GM23338 (cell line): ENCODE measurements at regions not wholly inside any gene's neighbourhood (a gene's known extent, or its start where the extent isn't known, plus 50 kb on each side); places are given as distances from the start of the nearest gene placed in this dataset.

Experiments used
- ATAC-seq: fragments of 200-7000 bp; cut with Tn5 transposase; 3 replicates; pipeline ENCODE4 v1.9.1; 2020
- DNase-seq: peaks from one replicate; pipeline ENCODE4 v3.0.0-alpha.2; 2015; ENCODE audit warnings: low spot score
- H2AFZ ChIP-seq: fragments of 200-600 bp; sonication (generic); 2 replicates; pipeline ENCODE4 v1.8.0; 2016; ENCODE audit warnings: antibody characterized with exemption, mild to moderate bottlenecking, moderate library complexity
- H3F3A ChIP-seq: fragments of 200-600 bp; sonication (generic); replicated peaks from 2 replicates; pipeline ENCODE4 v1.8.0; 2017; ENCODE audit warnings: antibody characterized with exemption, mixed run types, low read depth
- H3K27ac ChIP-seq: fragments of 200-600 bp; sonication (generic); 2 replicates; pipeline ENCODE4 v1.6.1; 2016; ENCODE audit warnings: low read depth
- H3K27me3 ChIP-seq: fragments of 200-600 bp; sonication (generic); 2 replicates; pipeline ENCODE4 v1.8.0; 2016; ENCODE audit warnings: mild to moderate bottlenecking, mixed run types, moderate library complexity; ENCODE audit not compliant: insufficient read depth
- H3K36me3 ChIP-seq: fragments of 200-600 bp; sonication (generic); 2 replicates; pipeline ENCODE4 v1.8.0; 2016; ENCODE audit warnings: mild to moderate bottlenecking; ENCODE audit not compliant: insufficient read depth
- H3K4me1 ChIP-seq: fragments of 200-600 bp; sonication (generic); 2 replicates; pipeline ENCODE4 v1.8.0; 2016; ENCODE audit warnings: mild to moderate bottlenecking, moderate library complexity; ENCODE audit not compliant: insufficient read depth
- H3K4me2 ChIP-seq: fragments of 200-600 bp; sonication (generic); 2 replicates; pipeline ENCODE4 v1.7.1; 2017; ENCODE audit warnings: mixed run types
- H3K4me3 ChIP-seq: fragments of 200-600 bp; sonication (generic); 2 replicates; pipeline ENCODE4 v1.6.1; 2016; ENCODE audit warnings: mixed run types
- H3K79me2 ChIP-seq: fragments of 200-600 bp; sonication (generic); replicated peaks from 2 replicates; pipeline ENCODE4 v1.8.0; 2017; ENCODE audit warnings: mild to moderate bottlenecking; ENCODE audit not compliant: insufficient read depth
- H3K9me2 ChIP-seq: fragments of 200-600 bp; sonication (generic); 2 replicates; pipeline ENCODE4 v1.8.0; 2017; ENCODE audit not compliant: insufficient read depth
- H4K20me1 ChIP-seq: fragments of 200-600 bp; sonication (generic); replicated peaks from 2 replicates; pipeline ENCODE4 v1.8.0; 2017; ENCODE audit warnings: mild to moderate bottlenecking; ENCODE audit not compliant: insufficient read depth
- H3K27ac Mint-ChIP-seq: 2 replicates; pipeline ENCODE4 v1.8.0; 2020; ENCODE audit warnings: inconsistent platforms, mild to moderate bottlenecking, moderate library complexity, mixed read lengths
- H3K27me3 Mint-ChIP-seq: 3 replicates; pipeline ENCODE4 v1.8.0; 2022; ENCODE audit warnings: low read depth, mild to moderate bottlenecking, moderate library complexity, mixed read lengths, inconsistent platforms; ENCODE audit not compliant: insufficient read depth, poor library complexity
- H3K36me3 Mint-ChIP-seq: 3 replicates; pipeline ENCODE4 v1.8.0; 2021; ENCODE audit warnings: low read depth, mild to moderate bottlenecking, inconsistent platforms, moderate library complexity, mixed read lengths
- H3K4me1 Mint-ChIP-seq: 3 replicates; pipeline ENCODE4 v1.8.0; 2020; ENCODE audit warnings: mild to moderate bottlenecking, inconsistent platforms, mixed read lengths
- H3K4me3 Mint-ChIP-seq: 3 replicates; pipeline ENCODE4 v1.8.0; 2021; ENCODE audit warnings: moderate library complexity, mild to moderate bottlenecking, inconsistent platforms, mixed read lengths
- H3K9me3 Mint-ChIP-seq: 3 replicates; pipeline ENCODE4 v1.8.0; 2020; ENCODE audit warnings: moderate library complexity, mild to moderate bottlenecking, inconsistent platforms, mixed read lengths
- CREB1 ChIP-seq: fragments of 250-450 bp; sonication (Bioruptor Pico); IDR thresholded peaks from 2 replicates; pipeline ENCODE4 v1.5.0; 2020; ENCODE audit warnings: low read depth, mild to moderate bottlenecking, moderate library complexity
- EZH2 ChIP-seq: fragments of 200-600 bp; sonication (generic); IDR thresholded peaks from one replicate; pipeline ENCODE4 v1.8.0; 2017; ENCODE audit warnings: antibody characterized with exemption, mild to moderate bottlenecking, low read depth; ENCODE audit not compliant: unreplicated experiment
- EZH2phosphoT487 ChIP-seq: fragments of 200-600 bp; sonication (generic); IDR thresholded peaks from one replicate; pipeline ENCODE4 v1.8.1; 2018; ENCODE audit warnings: antibody characterized with exemption; ENCODE audit not compliant: unreplicated experiment
- JUNB ChIP-seq: IDR thresholded peaks from one replicate; pipeline ENCODE4 v1.6.1; 2016; ENCODE audit warnings: antibody characterized with exemption; ENCODE audit not compliant: unreplicated experiment
- NANOG ChIP-seq: IDR thresholded peaks from 2 replicates; pipeline ENCODE4 v1.6.1; 2016; ENCODE audit warnings: antibody characterized with exemption, borderline replicate concordance
- POLR2AphosphoS5 ChIP-seq: IDR thresholded peaks from 2 replicates; pipeline ENCODE4 v1.6.1; 2016; ENCODE audit warnings: antibody characterized with exemption, low read depth
- STAT1 ChIP-seq: IDR thresholded peaks from one replicate; pipeline ENCODE4 v1.6.1; 2016; ENCODE audit warnings: antibody characterized with exemption; ENCODE audit not compliant: unreplicated experiment
- ZNF114 ChIP-seq: fragments of 250-450 bp; sonication (Bioruptor Pico); IDR thresholded peaks from 2 replicates; pipeline ENCODE4 v1.5.0; 2020; ENCODE audit warnings: mild to moderate bottlenecking, moderate library complexity
- ZNF331 ChIP-seq: fragments of 250-450 bp; sonication (Bioruptor Pico); IDR thresholded peaks from 2 replicates; pipeline ENCODE4 v1.5.0; 2020; ENCODE audit warnings: low read depth, mild to moderate bottlenecking, moderate library complexity
- TF ChIP-seq, protein P1 (sequence below): IDR thresholded peaks from one replicate; pipeline ENCODE4 v1.6.1; 2018; ENCODE audit warnings: antibody characterized with exemption; ENCODE audit not compliant: unreplicated experiment
- TF ChIP-seq, protein P2 (sequence below): fragments of 250-450 bp; sonication (Bioruptor Pico); IDR thresholded peaks from 2 replicates; pipeline ENCODE4 v1.5.0; 2020; ENCODE audit warnings: mild to moderate bottlenecking, moderate library complexity
- TF ChIP-seq, protein P3 (sequence below), 2 experiments: fragments of 200-600 bp in 1 of 2; sonication (generic) in 1 of 2; conservative IDR thresholded peaks; 2 replicates each; pipeline versions ENCODE4 v1.5.1 to v1.6.1; 2016 to 2017; ENCODE audit warnings: antibody characterized with exemption in 2 of 2, low read depth in 2 of 2, mild to moderate bottlenecking in 2 of 2, moderate library complexity in 1 of 2
- TF ChIP-seq, protein P4 (sequence below): IDR thresholded peaks from 2 replicates; pipeline ENCODE4 v1.6.1; 2016; ENCODE audit warnings: antibody characterized with exemption

- no peak for TF ChIP-seq NANOG
- TF ChIP-seq POLR2AphosphoS5, result no peak
- no peak for TF ChIP-seq JUNB
- TF ChIP-seq CREB1 (CRISPR knock-in tag), result no peak
Measured at GRCh38 chr10:34015700-34016099, 681.2 kb upstream of the NRP1 start (continued).

GRCh38 chr10:34013235-34013634, 678.8 kb upstream of the NRP1 start:
- TF ChIP-seq, protein P1, sequence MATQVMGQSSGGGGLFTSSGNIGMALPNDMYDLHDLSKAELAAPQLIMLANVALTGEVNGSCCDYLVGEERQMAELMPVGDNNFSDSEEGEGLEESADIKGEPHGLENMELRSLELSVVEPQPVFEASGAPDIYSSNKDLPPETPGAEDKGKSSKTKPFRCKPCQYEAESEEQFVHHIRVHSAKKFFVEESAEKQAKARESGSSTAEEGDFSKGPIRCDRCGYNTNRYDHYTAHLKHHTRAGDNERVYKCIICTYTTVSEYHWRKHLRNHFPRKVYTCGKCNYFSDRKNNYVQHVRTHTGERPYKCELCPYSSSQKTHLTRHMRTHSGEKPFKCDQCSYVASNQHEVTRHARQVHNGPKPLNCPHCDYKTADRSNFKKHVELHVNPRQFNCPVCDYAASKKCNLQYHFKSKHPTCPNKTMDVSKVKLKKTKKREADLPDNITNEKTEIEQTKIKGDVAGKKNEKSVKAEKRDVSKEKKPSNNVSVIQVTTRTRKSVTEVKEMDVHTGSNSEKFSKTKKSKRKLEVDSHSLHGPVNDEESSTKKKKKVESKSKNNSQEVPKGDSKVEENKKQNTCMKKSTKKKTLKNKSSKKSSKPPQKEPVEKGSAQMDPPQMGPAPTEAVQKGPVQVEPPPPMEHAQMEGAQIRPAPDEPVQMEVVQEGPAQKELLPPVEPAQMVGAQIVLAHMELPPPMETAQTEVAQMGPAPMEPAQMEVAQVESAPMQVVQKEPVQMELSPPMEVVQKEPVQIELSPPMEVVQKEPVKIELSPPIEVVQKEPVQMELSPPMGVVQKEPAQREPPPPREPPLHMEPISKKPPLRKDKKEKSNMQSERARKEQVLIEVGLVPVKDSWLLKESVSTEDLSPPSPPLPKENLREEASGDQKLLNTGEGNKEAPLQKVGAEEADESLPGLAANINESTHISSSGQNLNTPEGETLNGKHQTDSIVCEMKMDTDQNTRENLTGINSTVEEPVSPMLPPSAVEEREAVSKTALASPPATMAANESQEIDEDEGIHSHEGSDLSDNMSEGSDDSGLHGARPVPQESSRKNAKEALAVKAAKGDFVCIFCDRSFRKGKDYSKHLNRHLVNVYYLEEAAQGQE, result no peak
- TF ChIP-seq ZNF114, result no peak
- TF ChIP-seq ZNF331 (CRISPR knock-in tag), result no peak
- TF ChIP-seq EZH2, result no peak
- TF ChIP-seq, protein P2, sequence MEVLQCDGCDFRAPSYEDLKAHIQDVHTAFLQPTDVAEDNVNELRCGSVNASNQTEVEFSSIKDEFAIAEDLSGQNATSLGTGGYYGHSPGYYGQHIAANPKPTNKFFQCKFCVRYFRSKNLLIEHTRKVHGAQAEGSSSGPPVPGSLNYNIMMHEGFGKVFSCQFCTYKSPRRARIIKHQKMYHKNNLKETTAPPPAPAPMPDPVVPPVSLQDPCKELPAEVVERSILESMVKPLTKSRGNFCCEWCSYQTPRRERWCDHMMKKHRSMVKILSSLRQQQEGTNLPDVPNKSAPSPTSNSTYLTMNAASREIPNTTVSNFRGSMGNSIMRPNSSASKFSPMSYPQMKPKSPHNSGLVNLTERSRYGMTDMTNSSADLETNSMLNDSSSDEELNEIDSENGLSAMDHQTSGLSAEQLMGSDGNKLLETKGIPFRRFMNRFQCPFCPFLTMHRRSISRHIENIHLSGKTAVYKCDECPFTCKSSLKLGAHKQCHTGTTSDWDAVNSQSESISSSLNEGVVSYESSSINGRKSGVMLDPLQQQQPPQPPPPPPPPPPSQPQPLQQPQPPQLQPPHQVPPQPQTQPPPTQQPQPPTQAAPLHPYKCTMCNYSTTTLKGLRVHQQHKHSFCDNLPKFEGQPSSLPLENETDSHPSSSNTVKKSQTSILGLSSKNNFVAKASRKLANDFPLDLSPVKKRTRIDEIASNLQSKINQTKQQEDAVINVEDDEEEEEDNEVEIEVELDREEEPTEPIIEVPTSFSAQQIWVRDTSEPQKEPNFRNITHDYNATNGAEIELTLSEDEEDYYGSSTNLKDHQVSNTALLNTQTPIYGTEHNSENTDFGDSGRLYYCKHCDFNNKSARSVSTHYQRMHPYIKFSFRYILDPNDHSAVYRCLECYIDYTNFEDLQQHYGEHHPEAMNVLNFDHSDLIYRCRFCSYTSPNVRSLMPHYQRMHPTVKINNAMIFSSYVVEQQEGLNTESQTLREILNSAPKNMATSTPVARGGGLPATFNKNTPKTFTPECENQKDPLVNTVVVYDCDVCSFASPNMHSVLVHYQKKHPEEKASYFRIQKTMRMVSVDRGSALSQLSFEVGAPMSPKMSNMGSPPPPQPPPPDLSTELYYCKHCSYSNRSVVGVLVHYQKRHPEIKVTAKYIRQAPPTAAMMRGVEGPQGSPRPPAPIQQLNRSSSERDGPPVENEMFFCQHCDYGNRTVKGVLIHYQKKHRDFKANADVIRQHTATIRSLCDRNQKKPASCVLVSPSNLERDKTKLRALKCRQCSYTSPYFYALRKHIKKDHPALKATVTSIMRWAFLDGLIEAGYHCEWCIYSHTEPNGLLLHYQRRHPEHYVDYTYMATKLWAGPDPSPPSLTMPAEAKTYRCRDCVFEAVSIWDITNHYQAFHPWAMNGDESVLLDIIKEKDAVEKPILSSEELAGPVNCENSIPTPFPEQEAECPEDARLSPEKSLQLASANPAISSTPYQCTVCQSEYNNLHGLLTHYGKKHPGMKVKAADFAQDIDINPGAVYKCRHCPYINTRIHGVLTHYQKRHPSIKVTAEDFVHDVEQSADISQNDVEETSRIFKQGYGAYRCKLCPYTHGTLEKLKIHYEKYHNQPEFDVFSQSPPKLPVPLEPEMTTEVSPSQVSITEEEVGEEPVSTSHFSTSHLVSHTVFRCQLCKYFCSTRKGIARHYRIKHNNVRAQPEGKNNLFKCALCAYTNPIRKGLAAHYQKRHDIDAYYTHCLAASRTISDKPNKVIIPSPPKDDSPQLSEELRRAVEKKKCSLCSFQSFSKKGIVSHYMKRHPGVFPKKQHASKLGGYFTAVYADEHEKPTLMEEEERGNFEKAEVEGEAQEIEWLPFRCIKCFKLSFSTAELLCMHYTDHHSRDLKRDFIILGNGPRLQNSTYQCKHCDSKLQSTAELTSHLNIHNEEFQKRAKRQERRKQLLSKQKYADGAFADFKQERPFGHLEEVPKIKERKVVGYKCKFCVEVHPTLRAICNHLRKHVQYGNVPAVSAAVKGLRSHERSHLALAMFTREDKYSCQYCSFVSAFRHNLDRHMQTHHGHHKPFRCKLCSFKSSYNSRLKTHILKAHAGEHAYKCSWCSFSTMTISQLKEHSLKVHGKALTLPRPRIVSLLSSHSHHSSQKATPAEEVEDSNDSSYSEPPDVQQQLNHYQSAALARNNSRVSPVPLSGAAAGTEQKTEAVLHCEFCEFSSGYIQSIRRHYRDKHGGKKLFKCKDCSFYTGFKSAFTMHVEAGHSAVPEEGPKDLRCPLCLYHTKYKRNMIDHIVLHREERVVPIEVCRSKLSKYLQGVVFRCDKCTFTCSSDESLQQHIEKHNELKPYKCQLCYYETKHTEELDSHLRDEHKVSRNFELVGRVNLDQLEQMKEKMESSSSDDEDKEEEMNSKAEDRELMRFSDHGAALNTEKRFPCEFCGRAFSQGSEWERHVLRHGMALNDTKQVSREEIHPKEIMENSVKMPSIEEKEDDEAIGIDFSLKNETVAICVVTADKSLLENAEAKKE, result no peak
- no peak for TF ChIP-seq EZH2phosphoT487
- TF ChIP-seq POLR2AphosphoS5, result no peak
- no peak for TF ChIP-seq CREB1 (CRISPR knock-in tag)
- no peak for TF ChIP-seq STAT1
- no peak for TF ChIP-seq NANOG
- TF ChIP-seq, protein P3, sequence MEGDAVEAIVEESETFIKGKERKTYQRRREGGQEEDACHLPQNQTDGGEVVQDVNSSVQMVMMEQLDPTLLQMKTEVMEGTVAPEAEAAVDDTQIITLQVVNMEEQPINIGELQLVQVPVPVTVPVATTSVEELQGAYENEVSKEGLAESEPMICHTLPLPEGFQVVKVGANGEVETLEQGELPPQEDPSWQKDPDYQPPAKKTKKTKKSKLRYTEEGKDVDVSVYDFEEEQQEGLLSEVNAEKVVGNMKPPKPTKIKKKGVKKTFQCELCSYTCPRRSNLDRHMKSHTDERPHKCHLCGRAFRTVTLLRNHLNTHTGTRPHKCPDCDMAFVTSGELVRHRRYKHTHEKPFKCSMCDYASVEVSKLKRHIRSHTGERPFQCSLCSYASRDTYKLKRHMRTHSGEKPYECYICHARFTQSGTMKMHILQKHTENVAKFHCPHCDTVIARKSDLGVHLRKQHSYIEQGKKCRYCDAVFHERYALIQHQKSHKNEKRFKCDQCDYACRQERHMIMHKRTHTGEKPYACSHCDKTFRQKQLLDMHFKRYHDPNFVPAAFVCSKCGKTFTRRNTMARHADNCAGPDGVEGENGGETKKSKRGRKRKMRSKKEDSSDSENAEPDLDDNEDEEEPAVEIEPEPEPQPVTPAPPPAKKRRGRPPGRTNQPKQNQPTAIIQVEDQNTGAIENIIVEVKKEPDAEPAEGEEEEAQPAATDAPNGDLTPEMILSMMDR (conservative IDR thresholded peaks at IDR 0.05; ENCODE audit: low read depth in 2 of 2), result no peak
- no peak for TF ChIP-seq JUNB
- TF ChIP-seq, protein P4, sequence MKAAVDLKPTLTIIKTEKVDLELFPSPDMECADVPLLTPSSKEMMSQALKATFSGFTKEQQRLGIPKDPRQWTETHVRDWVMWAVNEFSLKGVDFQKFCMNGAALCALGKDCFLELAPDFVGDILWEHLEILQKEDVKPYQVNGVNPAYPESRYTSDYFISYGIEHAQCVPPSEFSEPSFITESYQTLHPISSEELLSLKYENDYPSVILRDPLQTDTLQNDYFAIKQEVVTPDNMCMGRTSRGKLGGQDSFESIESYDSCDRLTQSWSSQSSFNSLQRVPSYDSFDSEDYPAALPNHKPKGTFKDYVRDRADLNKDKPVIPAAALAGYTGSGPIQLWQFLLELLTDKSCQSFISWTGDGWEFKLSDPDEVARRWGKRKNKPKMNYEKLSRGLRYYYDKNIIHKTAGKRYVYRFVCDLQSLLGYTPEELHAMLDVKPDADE, result no peak
- no peak overlapping the region for H3K27ac ChIP-seq
- H3K36me3 Mint-ChIP-seq, result peaks cover 3% of the 10 kb centered on the region
- no peak overlapping the region for H2AFZ ChIP-seq
- H3K4me3 ChIP-seq, result no peak overlapping the region
- no peak overlapping the region for H3K4me3 Mint-ChIP-seq
- peaks cover 10% of the 10 kb centered on the region for H3K9me3 Mint-ChIP-seq
- peaks cover 9% of the 10 kb centered on the region; the same call in 1 of the 2 replicates for H3K9me2 ChIP-seq
- no peaks in the 10 kb centered on the region for H3K27me3 ChIP-seq
- H3F3A ChIP-seq, result no peaks in the 10 kb centered on the region
- H3K27me3 Mint-ChIP-seq, result peaks cover 9% of the 10 kb centered on the region
- H3K4me1 Mint-ChIP-seq, result peaks cover 14% of the 10 kb centered on the region
- DNase-seq (no peak), ATAC-seq (no peak)
- no peaks in the 10 kb centered on the region for H4K20me1 ChIP-seq
- peaks cover 4% of the 10 kb centered on the region for H3K4me1 ChIP-seq
- H3K79me2 ChIP-seq, result no peaks in the 10 kb centered on the region
- no peak overlapping the region for H3K4me2 ChIP-seq
- no peaks in the 10 kb centered on the region for H3K36me3 ChIP-seq
- no peak overlapping the region for H3K27ac Mint-ChIP-seq
